ENCODE measurements at regions not wholly inside any gene's neighbourhood (a gene's known extent, or its start where the extent isn't known, plus 50 kb on each side); places are given as distances from the start of the nearest gene placed in this dataset.
A peak's percentile ranks its signal among the peaks of the same experiment; 100 is the strongest.

DNA sequence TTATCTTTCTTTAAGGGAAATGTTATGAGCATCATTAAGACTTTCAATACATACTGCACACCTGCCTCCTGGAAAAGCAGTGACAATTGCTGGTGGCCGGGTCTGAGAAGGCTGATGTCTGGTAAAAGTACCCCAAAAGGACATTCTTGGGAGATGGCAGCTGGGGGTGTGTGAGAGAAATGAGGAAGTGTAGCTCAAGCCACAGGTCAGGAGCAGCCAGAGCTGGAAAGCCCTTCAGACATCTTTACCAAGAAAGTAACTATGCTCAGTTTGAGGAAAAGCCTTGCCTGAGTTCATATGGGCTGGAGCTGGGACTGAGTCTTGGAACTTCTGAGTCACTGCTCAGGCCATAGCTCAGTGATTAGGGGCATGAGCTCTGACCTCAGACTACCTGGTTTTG lies 94.7 kb upstream of the N4BP1 start:
- DNase-seq (no peak), ATAC-seq (no peak)
- TF ChIP-seq, protein P1, sequence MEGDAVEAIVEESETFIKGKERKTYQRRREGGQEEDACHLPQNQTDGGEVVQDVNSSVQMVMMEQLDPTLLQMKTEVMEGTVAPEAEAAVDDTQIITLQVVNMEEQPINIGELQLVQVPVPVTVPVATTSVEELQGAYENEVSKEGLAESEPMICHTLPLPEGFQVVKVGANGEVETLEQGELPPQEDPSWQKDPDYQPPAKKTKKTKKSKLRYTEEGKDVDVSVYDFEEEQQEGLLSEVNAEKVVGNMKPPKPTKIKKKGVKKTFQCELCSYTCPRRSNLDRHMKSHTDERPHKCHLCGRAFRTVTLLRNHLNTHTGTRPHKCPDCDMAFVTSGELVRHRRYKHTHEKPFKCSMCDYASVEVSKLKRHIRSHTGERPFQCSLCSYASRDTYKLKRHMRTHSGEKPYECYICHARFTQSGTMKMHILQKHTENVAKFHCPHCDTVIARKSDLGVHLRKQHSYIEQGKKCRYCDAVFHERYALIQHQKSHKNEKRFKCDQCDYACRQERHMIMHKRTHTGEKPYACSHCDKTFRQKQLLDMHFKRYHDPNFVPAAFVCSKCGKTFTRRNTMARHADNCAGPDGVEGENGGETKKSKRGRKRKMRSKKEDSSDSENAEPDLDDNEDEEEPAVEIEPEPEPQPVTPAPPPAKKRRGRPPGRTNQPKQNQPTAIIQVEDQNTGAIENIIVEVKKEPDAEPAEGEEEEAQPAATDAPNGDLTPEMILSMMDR (IDR thresholded peaks at IDR 0.05): no peak

DNA sequence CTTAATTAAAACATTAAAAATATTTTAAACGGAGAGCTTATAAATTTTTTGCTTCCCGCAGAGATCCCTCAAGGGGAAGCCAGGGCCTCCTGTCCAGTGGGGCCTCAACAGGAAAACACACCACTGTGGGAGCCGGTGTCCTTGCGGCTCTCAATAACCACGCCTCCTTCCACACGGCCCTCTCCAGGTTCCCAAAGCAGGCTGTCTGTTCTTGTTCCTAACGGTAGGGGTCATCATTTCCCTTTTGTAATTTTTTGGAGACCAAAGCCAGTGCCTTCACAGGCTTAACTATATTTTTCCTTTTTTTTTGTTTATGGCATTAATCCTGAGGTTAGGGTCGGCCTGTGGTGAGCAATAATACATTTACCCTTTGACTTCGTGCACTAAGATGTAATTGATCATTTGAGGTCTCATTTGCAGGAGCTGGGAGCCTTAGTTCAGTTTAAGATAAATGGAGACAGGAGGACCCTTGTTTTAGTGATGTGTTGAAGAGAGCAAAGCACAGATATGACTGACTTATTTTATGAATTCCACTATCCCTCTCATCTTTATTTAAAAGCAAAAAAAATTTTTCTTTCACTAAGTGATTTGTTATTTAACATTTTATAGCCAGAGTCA lies 77.5 kb upstream of the N4BP1 start:
- intact Hi-C loops (cut with DNase I): loop anchor here (10.0 kb wide), 1 partner anchor 667 kb away; no protein-coding TSS in a partner anchor
- peaks cover 4% of the 10 kb centered on the region for H3K4me1 ChIP-seq
- no peaks in the 10 kb centered on the region for H3K36me3 ChIP-seq
- peak; percentile 52 for DNase-seq
- no peak overlapping the region for H3K4me3 ChIP-seq
- no peak overlapping the region for H3K27ac ChIP-seq
- peak; percentile 78 to 79 for ATAC-seq
- TF ChIP-seq, protein P1 (IDR thresholded peaks at IDR 0.05): peak; percentile 79
- H3K9me3 ChIP-seq: no peaks in the 10 kb centered on the region
- no peaks in the 10 kb centered on the region for H3K27me3 ChIP-seq (ENCODE audit: low read depth)

More for the DNA sequence above, 94.7 kb upstream of the N4BP1 start:
- Histone ChIP-seq H3K27me3 (ENCODE audit: low read depth) (no peaks in the 10 kb centered on the region), H3K4me1 (no peaks in the 10 kb centered on the region), H3K27ac (no peak overlapping the region), H3K36me3 (no peaks in the 10 kb centered on the region), H3K9me3 (no peaks in the 10 kb centered on the region), H3K4me3 (no peak overlapping the region)
- intact Hi-C loops (cut with DNase I): no loop called here

- Histone ChIP-seq H3K4me3 (no peak overlapping the region), H3K36me3 (no peaks in the 10 kb centered on the region), H3K27me3 (ENCODE audit: low read depth) (no peaks in the 10 kb centered on the region), H3K9me3 (no peaks in the 10 kb centered on the region), H3K27ac (no peak overlapping the region), H3K4me1 (peaks cover 4% of the 10 kb centered on the region)
- intact Hi-C loops (cut with DNase I): loop anchor here (10.0 kb wide), 1 partner anchor 671 kb away; no protein-coding TSS in a partner anchor
- TF ChIP-seq, protein P1 (IDR thresholded peaks at IDR 0.05): no peak
- no peak for ATAC-seq
- no peak for DNase-seq
These were observed 74.2 kb upstream of the N4BP1 start for GRCh38 chr16:48684148-48684547.

DNA sequence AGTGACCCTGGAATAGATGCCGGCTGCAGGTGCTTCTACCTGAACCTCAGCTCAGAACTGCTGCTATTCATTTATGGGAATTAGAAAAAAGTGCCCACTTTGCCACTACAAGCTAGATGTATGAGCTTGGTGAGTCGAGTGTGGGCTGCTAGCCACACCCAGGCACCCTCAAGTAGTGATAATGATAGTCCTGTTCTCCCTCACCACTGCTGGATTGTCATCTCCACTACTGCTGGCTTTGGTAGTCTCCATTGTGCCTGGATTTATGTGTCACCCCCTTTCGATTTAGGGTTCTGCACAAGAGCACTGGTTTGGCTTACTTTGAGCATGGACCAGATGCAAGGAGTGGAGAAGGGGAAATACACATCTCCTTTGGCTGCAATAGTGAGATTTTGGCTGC lies 73.0 kb upstream of the N4BP1 start:
- H3K9me3 ChIP-seq: no peaks in the 10 kb centered on the region
- no peak overlapping the region for H3K27ac ChIP-seq
- no peaks in the 10 kb centered on the region for H3K27me3 ChIP-seq (ENCODE audit: low read depth)
- no peak for DNase-seq
- no peak for ATAC-seq
- TF ChIP-seq, protein P1 (IDR thresholded peaks at IDR 0.05): no peak
- peaks cover 4% of the 10 kb centered on the region for H3K4me1 ChIP-seq
- no peaks in the 10 kb centered on the region for H3K36me3 ChIP-seq
- no peak overlapping the region for H3K4me3 ChIP-seq
- intact Hi-C loops (cut with DNase I): loop anchor here (10.0 kb wide), 1 partner anchor 672 kb away; no protein-coding TSS in a partner anchor

GRCh38 chr16:48681520-48681919 lies 71.5 kb upstream of the N4BP1 start:
- Histone ChIP-seq H3K9me3 (no peaks in the 10 kb centered on the region), H3K4me3 (no peak overlapping the region), H3K36me3 (no peaks in the 10 kb centered on the region), H3K27me3 (ENCODE audit: low read depth) (no peaks in the 10 kb centered on the region), H3K4me1 (no peaks in the 10 kb centered on the region), H3K27ac (no peak overlapping the region)
- ATAC-seq (no peak), DNase-seq (no peak)
- TF ChIP-seq, protein P1 (IDR thresholded peaks at IDR 0.05): no peak
- intact Hi-C loops (cut with DNase I): loop anchor here (10.0 kb wide), 1 partner anchor 673 kb away; no protein-coding TSS in a partner anchor
